ENCODE measurements at regions not wholly inside any gene's neighbourhood (a gene's known extent, or its start where the extent isn't known, plus 50 kb on each side); places are given as distances from the start of the nearest gene placed in this dataset.
A peak's percentile ranks its signal among the peaks of the same experiment; 100 is the strongest.
"Not testable (repeated sequence)": the region's sequence is repeated elsewhere in the genome, so short reads cannot be mapped to it uniquely, and the experiment has no call there.

- Histone ChIP-seq H3K4me1 (ENCODE audit: control insufficient read depth, low read depth, low read length) (peaks cover 4% of the 10 kb centered on the region), H4K5ac (ENCODE audit: low read length) (no peak overlapping the region), H3K27ac (ENCODE audit: low read depth, low read length) (peak overlapping the region; percentile 78), H3K4me3 (ENCODE audit: low read length) (no peak overlapping the region), H3K9ac (ENCODE audit: low read length) (no peak overlapping the region), H3K27me3 (ENCODE audit: insufficient read depth, low read length, poor library complexity) (no peaks in the 10 kb centered on the region), H3K23ac (ENCODE audit: low read length) (no peak overlapping the region), H3K79me1 (ENCODE audit: low read length) (no peaks in the 10 kb centered on the region), H2BK120ac (ENCODE audit: low read depth, low read length) (no peak overlapping the region), H4K8ac (ENCODE audit: low read depth, low read length) (no peak overlapping the region), H3K18ac (ENCODE audit: low read length) (no peak overlapping the region), H2AK5ac (ENCODE audit: low read length) (no peak overlapping the region), H3K36me3 (ENCODE audit: control insufficient read depth, insufficient read depth, low read length) (no peaks in the 10 kb centered on the region), H3K56ac (ENCODE audit: low read length) (no peak overlapping the region), H2BK5ac (ENCODE audit: low read length) (no peak overlapping the region), H3K4me2 (ENCODE audit: low read length) (no peak overlapping the region), H3K79me2 (ENCODE audit: control insufficient read depth, insufficient read depth, low read length) (no peaks in the 10 kb centered on the region), H2BK15ac (replicated peaks; ENCODE audit: low read depth) (no peak overlapping the region), H3K4ac (ENCODE audit: low read depth, low read length) (no peak overlapping the region)
- DNase-seq: peak; percentile 91
These were observed 154.8 kb upstream of the KCNQ5 start for GRCh38 chr6:72466971-72467566.

- H3K9ac ChIP-seq (ENCODE audit: low read length); H3K4me3 ChIP-seq (ENCODE audit: low read length); H3K4ac ChIP-seq (ENCODE audit: low read depth, low read length); H3K4me1 ChIP-seq (ENCODE audit: control insufficient read depth, low read depth, low read length); H3K27ac ChIP-seq (ENCODE audit: low read depth, low read length); DNase-seq; H3K79me2 ChIP-seq (ENCODE audit: control insufficient read depth, insufficient read depth, low read length); H3K27me3 ChIP-seq (ENCODE audit: insufficient read depth, low read length, poor library complexity); H2BK15ac ChIP-seq (replicated peaks; ENCODE audit: low read depth); H3K23ac ChIP-seq (ENCODE audit: low read length); H3K18ac ChIP-seq (ENCODE audit: low read length); H3K36me3 ChIP-seq (ENCODE audit: control insufficient read depth, insufficient read depth, low read length); H4K5ac ChIP-seq (ENCODE audit: low read length); H2BK5ac ChIP-seq (ENCODE audit: low read length); H2AK5ac ChIP-seq (ENCODE audit: low read length); H4K8ac ChIP-seq (ENCODE audit: low read depth, low read length); H3K79me1 ChIP-seq (ENCODE audit: low read length); H3K4me2 ChIP-seq (ENCODE audit: low read length); H2BK120ac ChIP-seq (ENCODE audit: low read depth, low read length); H3K56ac ChIP-seq (ENCODE audit: low read length): not testable (repeated sequence)
- no CpG with 5 or more reads among the region's 21 CpGs for WGBS (ENCODE audit: extremely low coverage, insufficient coverage, low lambda C conversion rate)
These were observed 152.4 kb upstream of the KCNQ5 start for GRCh38 chr6:72469406-72469983.

GRCh38 chr6:72476051-72476450 lies 145.8 kb upstream of the KCNQ5 start:
- WGBS (ENCODE audit: extremely low coverage, insufficient coverage, low lambda C conversion rate): no CpG with 5 or more reads among the region's 5 CpGs
- no peaks in the 10 kb centered on the region for H3K4me1 ChIP-seq (ENCODE audit: control insufficient read depth, low read depth, low read length)
- no peak overlapping the region for H4K5ac ChIP-seq (ENCODE audit: low read length)
- no peak overlapping the region for H2AK5ac ChIP-seq (ENCODE audit: low read length)
- no peak overlapping the region for H2BK15ac ChIP-seq (replicated peaks; ENCODE audit: low read depth)
- no peak overlapping the region for H3K27ac ChIP-seq (ENCODE audit: low read depth, low read length)
- no peak for DNase-seq
- no peak overlapping the region for H3K4me3 ChIP-seq (ENCODE audit: low read length)
- H3K18ac ChIP-seq (ENCODE audit: low read length): no peak overlapping the region
- no peak overlapping the region for H3K23ac ChIP-seq (ENCODE audit: low read length)
- H4K8ac ChIP-seq (ENCODE audit: low read depth, low read length): no peak overlapping the region
- no peaks in the 10 kb centered on the region for H3K36me3 ChIP-seq (ENCODE audit: control insufficient read depth, insufficient read depth, low read length)
- no peak overlapping the region for H3K4ac ChIP-seq (ENCODE audit: low read depth, low read length)
- H3K27me3 ChIP-seq (ENCODE audit: insufficient read depth, low read length, poor library complexity): no peaks in the 10 kb centered on the region
- H3K56ac ChIP-seq (ENCODE audit: low read length): no peak overlapping the region
- no peak overlapping the region for H2BK5ac ChIP-seq (ENCODE audit: low read length)
- H2BK120ac ChIP-seq (ENCODE audit: low read depth, low read length): no peak overlapping the region
- no peaks in the 10 kb centered on the region for H3K79me2 ChIP-seq (ENCODE audit: control insufficient read depth, insufficient read depth, low read length)
- no peak overlapping the region for H3K4me2 ChIP-seq (ENCODE audit: low read length)
- no peaks in the 10 kb centered on the region for H3K79me1 ChIP-seq (ENCODE audit: low read length)
- no peak overlapping the region for H3K9ac ChIP-seq (ENCODE audit: low read length)

GRCh38 chr6:72476646-72477045 lies 145.2 kb upstream of the KCNQ5 start:
- no peaks in the 10 kb centered on the region for H3K4me1 ChIP-seq (ENCODE audit: control insufficient read depth, low read depth, low read length)
- no peak overlapping the region for H4K5ac ChIP-seq (ENCODE audit: low read length)
- H3K4ac ChIP-seq (ENCODE audit: low read depth, low read length): no peak overlapping the region
- H2BK15ac ChIP-seq (replicated peaks; ENCODE audit: low read depth): no peak overlapping the region
- no peak for DNase-seq
- no peak overlapping the region for H3K56ac ChIP-seq (ENCODE audit: low read length)
- no peaks in the 10 kb centered on the region for H3K36me3 ChIP-seq (ENCODE audit: control insufficient read depth, insufficient read depth, low read length)
- no peak overlapping the region for H2AK5ac ChIP-seq (ENCODE audit: low read length)
- no peak overlapping the region for H2BK5ac ChIP-seq (ENCODE audit: low read length)
- H3K9ac ChIP-seq (ENCODE audit: low read length): no peak overlapping the region
- no peak overlapping the region for H2BK120ac ChIP-seq (ENCODE audit: low read depth, low read length)
- no CpG with 5 or more reads among the region's 6 CpGs for WGBS (ENCODE audit: extremely low coverage, insufficient coverage, low lambda C conversion rate)
- no peak overlapping the region for H3K18ac ChIP-seq (ENCODE audit: low read length)
- H3K4me3 ChIP-seq (ENCODE audit: low read length): no peak overlapping the region
- no peak overlapping the region for H4K8ac ChIP-seq (ENCODE audit: low read depth, low read length)
- no peak overlapping the region for H3K27ac ChIP-seq (ENCODE audit: low read depth, low read length)
- H3K4me2 ChIP-seq (ENCODE audit: low read length): no peak overlapping the region
- H3K79me2 ChIP-seq (ENCODE audit: control insufficient read depth, insufficient read depth, low read length): no peaks in the 10 kb centered on the region
- H3K27me3 ChIP-seq (ENCODE audit: insufficient read depth, low read length, poor library complexity): no peaks in the 10 kb centered on the region
- no peaks in the 10 kb centered on the region for H3K79me1 ChIP-seq (ENCODE audit: low read length)
- H3K23ac ChIP-seq (ENCODE audit: low read length): no peak overlapping the region

- H3K56ac ChIP-seq (ENCODE audit: low read length): no peak overlapping the region
- H3K18ac ChIP-seq (ENCODE audit: low read length): no peak overlapping the region
- no peak overlapping the region for H4K8ac ChIP-seq (ENCODE audit: low read depth, low read length)
- H3K27ac ChIP-seq (ENCODE audit: low read depth, low read length): no peak overlapping the region
- no peak overlapping the region for H4K5ac ChIP-seq (ENCODE audit: low read length)
- no peaks in the 10 kb centered on the region for H3K79me1 ChIP-seq (ENCODE audit: low read length)
- no peak overlapping the region for H2BK5ac ChIP-seq (ENCODE audit: low read length)
- H3K4me1 ChIP-seq (ENCODE audit: control insufficient read depth, low read depth, low read length): no peaks in the 10 kb centered on the region
- H3K4me2 ChIP-seq (ENCODE audit: low read length): no peak overlapping the region
- no peak for DNase-seq
- H3K27me3 ChIP-seq (ENCODE audit: insufficient read depth, low read length, poor library complexity): no peaks in the 10 kb centered on the region
- H2AK5ac ChIP-seq (ENCODE audit: low read length): no peak overlapping the region
- H3K9ac ChIP-seq (ENCODE audit: low read length): no peak overlapping the region
- H2BK120ac ChIP-seq (ENCODE audit: low read depth, low read length): no peak overlapping the region
- H3K36me3 ChIP-seq (ENCODE audit: control insufficient read depth, insufficient read depth, low read length): no peaks in the 10 kb centered on the region
- no peak overlapping the region for H2BK15ac ChIP-seq (replicated peaks; ENCODE audit: low read depth)
- H3K79me2 ChIP-seq (ENCODE audit: control insufficient read depth, insufficient read depth, low read length): no peaks in the 10 kb centered on the region
- no peak overlapping the region for H3K4me3 ChIP-seq (ENCODE audit: low read length)
- H3K23ac ChIP-seq (ENCODE audit: low read length): no peak overlapping the region
- H3K4ac ChIP-seq (ENCODE audit: low read depth, low read length): no peak overlapping the region
- no CpG with 5 or more reads among the region's 2 CpGs for WGBS (ENCODE audit: extremely low coverage, insufficient coverage, low lambda C conversion rate)
These were observed 126.4 kb upstream of the KCNQ5 start for GRCh38 chr6:72495441-72495840.

- Histone ChIP-seq H2AK5ac (ENCODE audit: low read length) (no peak overlapping the region), H2BK5ac (ENCODE audit: low read length) (no peak overlapping the region), H2BK120ac (ENCODE audit: low read depth, low read length) (no peak overlapping the region), H3K9ac (ENCODE audit: low read length) (no peak overlapping the region), H3K79me1 (ENCODE audit: low read length) (no peaks in the 10 kb centered on the region), H3K23ac (ENCODE audit: low read length) (no peak overlapping the region), H2BK15ac (replicated peaks; ENCODE audit: low read depth) (no peak overlapping the region), H3K56ac (ENCODE audit: low read length) (no peak overlapping the region), H3K27ac (ENCODE audit: low read depth, low read length) (no peak overlapping the region), H3K4me2 (ENCODE audit: low read length) (no peak overlapping the region), H4K5ac (ENCODE audit: low read length) (no peak overlapping the region), H4K8ac (ENCODE audit: low read depth, low read length) (no peak overlapping the region), H3K18ac (ENCODE audit: low read length) (no peak overlapping the region), H3K4ac (ENCODE audit: low read depth, low read length) (no peak overlapping the region), H3K4me1 (ENCODE audit: control insufficient read depth, low read depth, low read length) (no peaks in the 10 kb centered on the region), H3K4me3 (ENCODE audit: low read length) (no peak overlapping the region), H3K27me3 (ENCODE audit: insufficient read depth, low read length, poor library complexity) (no peaks in the 10 kb centered on the region), H3K36me3 (ENCODE audit: control insufficient read depth, insufficient read depth, low read length) (no peaks in the 10 kb centered on the region), H3K79me2 (ENCODE audit: control insufficient read depth, insufficient read depth, low read length) (no peaks in the 10 kb centered on the region)
- DNase-seq: no peak
- no CpG with 5 or more reads among the region's 3 CpGs for WGBS (ENCODE audit: extremely low coverage, insufficient coverage, low lambda C conversion rate)
These were observed 124.7 kb upstream of the KCNQ5 start for GRCh38 chr6:72497186-72497585.
